ENCODE measurements at regions not wholly inside any gene's neighbourhood (a gene's known extent, or its start where the extent isn't known, plus 50 kb on each side); places are given as distances from the start of the nearest gene placed in this dataset.

GRCh38 chr3:68025189-68025588 is 370.8 kb upstream of the SUCLG2 start (continued):
- TF ChIP-seq FOSL1 (IDR thresholded peaks at IDR 0.05; ENCODE audit: insufficient read depth, low read depth, low read length) (no peak), BRCA1 (IDR thresholded peaks at IDR 0.05; ENCODE audit: low read depth, low read length) (no peak), RBBP5 (IDR thresholded peaks at IDR 0.05; ENCODE audit: borderline replicate concordance, low read depth, low read length) (no peak), JUN (IDR thresholded peaks at IDR 0.05; ENCODE audit: low read depth, low read length) (no peak), JUND (IDR thresholded peaks at IDR 0.05; ENCODE audit: low read length) (no peak), BCL11A (IDR thresholded peaks at IDR 0.05; ENCODE audit: low read depth in 2 of 2, low read length in 2 of 2) (no peak)
